IMR-90 (cell line): ENCODE measurements at regions not wholly inside any gene's neighbourhood (a gene's known extent, or its start where the extent isn't known, plus 50 kb on each side); places are given as distances from the start of the nearest gene placed in this dataset.

Experiments used
- ATAC-seq: fragments of 200-7000 bp; cut with Tn5 transposase; 2 replicates; pipeline ENCODE4 v1.9.1; 2020; ENCODE audit warnings: low read depth, mild to moderate bottlenecking, moderate library complexity
- BruUV-seq: library from RNA; stranded (reverse); fragments of 400-500 nt; replicated peaks from 2 replicates; lab custom pipeline; 2021; lab: Mats Ljungman, UMichigan
- CTCF ChIA-PET: fragments of 300-600 bp; formaldehyde crosslinking; extraction: SDS; loops from one replicate; lab custom pipeline; 2021; ENCODE audit warnings: antibody characterized with exemption; lab: Yijun Ruan, JAX
- POLR2A ChIA-PET: fragments of 300-600 bp; sonication (Branson Sonifier 250); formaldehyde crosslinking; loops from one replicate; lab custom pipeline; 2022; ENCODE audit warnings: antibody characterized with exemption; ENCODE audit not compliant: unreplicated experiment; lab: Charles Lee
- DNase-seq: peaks from one replicate; pipeline ENCODE4 v3.0.0; 2013
- H2AFZ ChIP-seq: replicated peaks from 2 replicates; pipeline ENCODE3; 2013; ENCODE audit warnings: low read length, mild to moderate bottlenecking; ENCODE audit not compliant: poor library complexity
- H2AK5ac ChIP-seq: 2 replicates; pipeline ENCODE4 v1.6.1; 2013; ENCODE audit warnings: low read depth, low read length, inconsistent platforms
- H2AK9ac ChIP-seq: replicated peaks from 2 replicates; pipeline ENCODE3; 2013; ENCODE audit warnings: mild to moderate bottlenecking, low read depth, low read length, moderate library complexity; ENCODE audit not compliant: poor library complexity
- H2BK120ac ChIP-seq: 2 replicates; pipeline ENCODE4 v1.6.1; 2013; ENCODE audit warnings: low read depth, low read length, inconsistent platforms
- H2BK15ac ChIP-seq: 3 replicates; pipeline ENCODE4 v1.6.1; 2013; ENCODE audit warnings: low read depth, low read length, inconsistent platforms
- H2BK20ac ChIP-seq: 2 replicates; pipeline ENCODE4 v1.6.1; 2013; ENCODE audit warnings: low read depth, mild to moderate bottlenecking, inconsistent platforms, low read length, moderate library complexity
- H2BK5ac ChIP-seq: 2 replicates; pipeline ENCODE4 v1.6.1; 2013; ENCODE audit warnings: mild to moderate bottlenecking, low read depth, low read length, inconsistent platforms; ENCODE audit not compliant: poor library complexity, severe bottlenecking
- H3K14ac ChIP-seq: replicated peaks from 2 replicates; pipeline ENCODE4 v1.6.1; 2013; ENCODE audit warnings: low read depth, low read length, inconsistent platforms
- H3K18ac ChIP-seq: 2 replicates; pipeline ENCODE4 v1.6.1; 2013; ENCODE audit warnings: low read depth, low read length, control low read depth
- H3K23ac ChIP-seq: 2 replicates; pipeline ENCODE4 v1.6.1; 2013; ENCODE audit warnings: low read depth, low read length, inconsistent platforms
- H3K27ac ChIP-seq: 2 replicates; pipeline ENCODE4 v1.5.1; 2013; ENCODE audit warnings: mild to moderate bottlenecking, control low read depth, low read length; ENCODE audit not compliant: insufficient read depth
- H3K27me3 ChIP-seq: 2 replicates; pipeline ENCODE4 v1.6.1; 2013; ENCODE audit warnings: low read length; ENCODE audit not compliant: control insufficient read depth, insufficient read depth
- H3K36me3 ChIP-seq: 2 replicates; pipeline ENCODE4 v1.6.1; 2013; ENCODE audit warnings: low read length, mixed read lengths; ENCODE audit not compliant: control insufficient read depth, insufficient read depth
- H3K4ac ChIP-seq: 2 replicates; pipeline ENCODE4 v1.6.1; 2013; ENCODE audit warnings: low read depth, low read length, inconsistent platforms
- H3K4me1 ChIP-seq: 2 replicates; pipeline ENCODE4 v1.6.1; 2013; ENCODE audit warnings: low read length, mixed read lengths; ENCODE audit not compliant: control insufficient read depth, insufficient read depth
- H3K4me2 ChIP-seq: 2 replicates; pipeline ENCODE4 v1.6.1; 2013; ENCODE audit warnings: low read depth, mild to moderate bottlenecking, control low read depth, low read length, moderate library complexity
- H3K4me3 ChIP-seq: 2 replicates; pipeline ENCODE4 v1.5.1; 2013; ENCODE audit warnings: low read depth, mild to moderate bottlenecking, control low read depth, low read length, moderate library complexity; ENCODE audit not compliant: insufficient read depth
- H3K56ac ChIP-seq: 2 replicates; pipeline ENCODE4 v1.6.1; 2013; ENCODE audit warnings: low read length, inconsistent platforms; ENCODE audit not compliant: insufficient read depth; ENCODE audit errors: extremely low read depth
- H3K79me1 ChIP-seq, 2 experiments: 2 replicates each; pipeline ENCODE4 v1.6.1; 2013; ENCODE audit warnings: low read length in 2 of 2, inconsistent platforms in 1 of 2, low read depth in 1 of 2
- H3K9ac ChIP-seq: 2 replicates; pipeline ENCODE4 v1.6.1; 2013; ENCODE audit warnings: low read depth, low read length, control low read depth
- H3K9me1 ChIP-seq: 2 replicates; pipeline ENCODE4 v1.6.1; 2013; ENCODE audit warnings: low read length, inconsistent platforms; ENCODE audit not compliant: insufficient read depth
- H3K9me3 ChIP-seq: 2 replicates; pipeline ENCODE4 v1.6.1; 2013; ENCODE audit warnings: low read length; ENCODE audit not compliant: control insufficient read depth, insufficient read depth
- H4K20me1 ChIP-seq: 2 replicates; pipeline ENCODE4 v1.6.1; 2013; ENCODE audit warnings: low read length, inconsistent platforms; ENCODE audit not compliant: insufficient read depth
- H4K5ac ChIP-seq: 2 replicates; pipeline ENCODE4 v1.6.1; 2013; ENCODE audit warnings: mild to moderate bottlenecking, low read depth, low read length, control low read depth
- H4K8ac ChIP-seq, 2 experiments: 2 replicates each; pipeline ENCODE4 v1.6.1; 2013; ENCODE audit warnings: low read depth in 2 of 2, low read length in 2 of 2, control low read depth in 1 of 2, inconsistent platforms in 1 of 2
- H4K91ac ChIP-seq: 2 replicates; pipeline ENCODE4 v1.6.1; 2013; ENCODE audit warnings: low read depth, low read length, inconsistent platforms; ENCODE audit not compliant: insufficient read depth
- BHLHE40 ChIP-seq: fragments of 150-350 bp; IDR thresholded peaks from 2 replicates; pipeline ENCODE4 v1.6.1; 2016; ENCODE audit warnings: mild to moderate bottlenecking, low read depth, low read length
- CHD1 ChIP-seq: IDR thresholded peaks from 2 replicates; pipeline ENCODE4 v1.6.1; 2012; ENCODE audit warnings: low read depth, low read length, improper control_type of control experiment
- MAFK ChIP-seq: IDR thresholded peaks from 2 replicates; pipeline ENCODE4 v1.6.1; 2012; ENCODE audit warnings: low read depth, low read length, improper control_type of control experiment
- MXI1 ChIP-seq: IDR thresholded peaks from 2 replicates; pipeline ENCODE4 v1.6.1; 2012; ENCODE audit warnings: low read depth, mild to moderate bottlenecking, low read length, moderate library complexity, borderline replicate concordance
- NFE2L2 ChIP-seq: fragments of 150-350 bp; IDR thresholded peaks from 2 replicates; pipeline ENCODE4 v1.6.1; 2016; ENCODE audit warnings: low read depth, mild to moderate bottlenecking, low read length
- RAD21 ChIP-seq: IDR thresholded peaks from 2 replicates; pipeline ENCODE4 v1.6.1; 2012; ENCODE audit warnings: low read length, improper control_type of control experiment
- RFX5 ChIP-seq: IDR thresholded peaks from 2 replicates; pipeline ENCODE4 v1.8.0; 2012; ENCODE audit warnings: low read depth, mild to moderate bottlenecking, low read length, moderate library complexity
- SMC3 ChIP-seq: fragments of 150-350 bp; IDR thresholded peaks from 2 replicates; pipeline ENCODE4 v1.6.1; 2016; ENCODE audit warnings: low read depth, mild to moderate bottlenecking, antibody characterized with exemption, low read length, moderate library complexity
- WGBS, 2 experiments: methylation state at CpG; one replicate each; pipeline versions ENCODE4 v1.1.5 to v1.1.7; 2013; ENCODE audit warnings: missing lambda C conversion rate in 2 of 2; ENCODE audit not compliant: insufficient read length in 1 of 2; ENCODE audit errors: extremely low coverage in 2 of 2; 5-methylcytosine and 5-hydroxymethylcytosine counted together
- dilution Hi-C: fragments of 300-500 bp; cut with HindIII; formaldehyde crosslinking; loops from one replicate; pipeline ENCODE4 v1.14.3; 2018; ENCODE audit warnings: low sequenced_read_pairs; ENCODE audit not compliant: unreplicated experiment
- in situ Hi-C: fragments of 300-500 bp; cut with MboI; formaldehyde crosslinking; loops from 3 replicates; pipeline ENCODE4 v1.14.3; 2019; ENCODE audit warnings: low sequenced_read_pairs, inconsistent platforms, mixed read lengths
- intact Hi-C: fragments of 100-400 bp; cut with micrococcal nuclease; formaldehyde crosslinking; loops from 2 replicates; pipeline ENCODE4 v1.10.0; 2022

DNA sequence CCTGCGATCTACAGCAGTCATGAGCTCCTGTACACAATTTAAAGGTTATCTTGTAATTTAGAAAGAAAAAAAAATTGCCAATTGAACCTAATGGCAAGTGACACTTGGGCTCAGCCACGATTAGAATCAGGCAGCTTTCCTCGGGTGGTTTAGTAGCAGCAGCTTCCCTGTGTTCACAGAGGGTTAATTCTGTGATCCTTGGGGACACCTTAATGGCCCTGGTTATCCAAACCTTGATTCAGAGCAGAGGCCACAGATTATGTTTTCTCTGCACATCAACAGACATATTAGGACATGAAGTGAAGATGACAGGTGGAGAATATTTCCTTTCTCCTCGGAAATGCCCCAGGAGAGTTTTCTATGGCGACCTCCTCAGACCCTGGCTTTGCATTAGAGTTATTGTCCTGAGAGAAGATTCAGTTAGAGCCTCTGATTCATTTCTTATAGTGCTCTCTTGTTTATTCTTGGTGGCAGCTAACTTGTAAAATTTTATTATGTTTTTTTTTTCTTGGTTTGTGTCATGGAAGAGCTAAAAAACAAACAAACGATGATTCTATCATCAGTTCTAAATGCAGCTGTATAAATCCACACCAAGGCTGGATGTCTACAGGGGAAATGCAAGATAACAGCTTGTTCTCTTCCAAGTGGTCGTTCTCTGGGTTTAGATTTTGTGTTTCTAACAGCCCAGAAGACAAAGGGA is 351.2 kb upstream of the DYNLRB2 start:
- no peaks in the 10 kb centered on the region for H3K9me1 ChIP-seq
- POLR2A ChIA-PET: no interaction called here
- no peak overlapping the region for H3K4me2 ChIP-seq
- dilution Hi-C loops: no loop called here
- H4K5ac ChIP-seq: no peak overlapping the region
- intact Hi-C loops: loop anchor here (10.0 kb wide), 1 partner anchor 115 kb away; no protein-coding TSS in a partner anchor
- H2BK120ac ChIP-seq: no peak overlapping the region
- ATAC-seq: no peak
- no peak overlapping the region for H2BK20ac ChIP-seq
- H2AFZ ChIP-seq: no peak overlapping the region
- H3K79me1 ChIP-seq: no peaks in the 10 kb centered on the region
- no peak overlapping the region for H2BK5ac ChIP-seq
- in situ Hi-C loops: loop anchor here (25.0 kb wide), 1 partner anchor 1548 kb away; no protein-coding TSS in a partner anchor
- no peak overlapping the region for H3K18ac ChIP-seq
- H3K9ac ChIP-seq: no peak overlapping the region
- H3K27ac ChIP-seq: no peak overlapping the region
- H3K4me3 ChIP-seq: no peak overlapping the region
- no peak overlapping the region for H3K14ac ChIP-seq
- H3K27me3 ChIP-seq: no peaks in the 10 kb centered on the region
- no peak overlapping the region for H3K23ac ChIP-seq
- 50% methylated on average over 2 of the region's 7 CpGs; no CpG with 5 or more reads in 1 of the 2 experiments for WGBS, 2 experiments
- TF ChIP-seq SMC3 (no peak), MXI1 (no peak), CHD1 (no peak), RFX5 (no peak), MAFK (no peak), RAD21 (no peak), NFE2L2 (no peak), BHLHE40 (no peak)
- no peak overlapping the region for H3K56ac ChIP-seq
- H3K36me3 ChIP-seq: no peaks in the 10 kb centered on the region
- H2AK9ac ChIP-seq: no peak overlapping the region
- H3K4ac ChIP-seq: no peak overlapping the region
- H3K9me3 ChIP-seq: no peaks in the 10 kb centered on the region
- no peak overlapping the region for H4K91ac ChIP-seq
- no peak overlapping the region for H2AK5ac ChIP-seq
- no peak for DNase-seq
- no TSS peak for BruUV-seq
- H2BK15ac ChIP-seq: no peak overlapping the region
- H4K8ac ChIP-seq: no peak overlapping the region
- H3K4me1 ChIP-seq: no peaks in the 10 kb centered on the region
- CTCF ChIA-PET: interaction anchor here (0.6 kb wide), 1 partner anchor 710 kb away, joined by 3 read pairs; no protein-coding TSS in a partner anchor
- no peaks in the 10 kb centered on the region for H4K20me1 ChIP-seq
